ENCODE measurements at regions not wholly inside any gene's neighbourhood (a gene's known extent, or its start where the extent isn't known, plus 50 kb on each side); places are given as distances from the start of the nearest gene placed in this dataset.

GRCh38 chr11:37378958-37379357 is 780.9 kb upstream of the RAG2 start:
- TF ChIP-seq CTCF (IDR thresholded peaks at IDR 0.05) (no peak), POLR2AphosphoS5 (IDR thresholded peaks at IDR 0.05) (no peak)
